Suprapubic skin (tissue), 4 donors: ENCODE measurements at regions not wholly inside any gene's neighbourhood (a gene's known extent, or its start where the extent isn't known, plus 50 kb on each side); places are given as distances from the start of the nearest gene placed in this dataset.

Experiments used
- DNase-seq, 2 donors: peaks; one replicate each; pipeline ENCODE4 v3.0.0-alpha.2; 2019; ENCODE audit warnings: low spot score in 2 of 2
- H3K27ac ChIP-seq: fragments of 200-600 bp; sonication (generic); one replicate; pipeline ENCODE4 v1.5.1; 2019
- H3K27me3 ChIP-seq: fragments of 200-600 bp; sonication (generic); one replicate; pipeline ENCODE4 v1.5.1; 2019
- H3K36me3 ChIP-seq: fragments of 200-600 bp; sonication (generic); one replicate; pipeline ENCODE4 v1.5.1; 2019
- H3K4me1 ChIP-seq: fragments of 200-600 bp; sonication (generic); one replicate; pipeline ENCODE4 v1.5.1; 2019
- H3K4me3 ChIP-seq: fragments of 200-600 bp; sonication (generic); one replicate; pipeline ENCODE4 v1.5.1; 2019; ENCODE audit warnings: mild to moderate bottlenecking
- H3K9me3 ChIP-seq: fragments of 200-600 bp; sonication (generic); one replicate; pipeline ENCODE4 v1.5.1; 2019
- EP300 ChIP-seq: sonication (generic); formaldehyde crosslinking; IDR thresholded peaks from one replicate; pipeline ENCODE4 v1.6.1; 2017; ENCODE audit warnings: antibody characterized with exemption
- POLR2A ChIP-seq, 2 donors: fragments of 450-650 bp; IDR thresholded peaks; one replicate each; pipeline ENCODE4 v1.6.1; 2017; ENCODE audit warnings: antibody characterized with exemption in 2 of 2, mild to moderate bottlenecking in 2 of 2, moderate library complexity in 2 of 2
- POLR2AphosphoS5 ChIP-seq, 3 donors: sonication (generic); formaldehyde crosslinking; IDR thresholded peaks; one replicate each; pipeline ENCODE4 v1.6.1; 2017; ENCODE audit warnings: antibody characterized with exemption in 3 of 3
- WGBS: methylation state at CpG from one replicate; pipeline ENCODE4 v1.1.5; 2018; 5-methylcytosine and 5-hydroxymethylcytosine counted together
- TF ChIP-seq, protein P1 (sequence below), 2 donors: fragments of 200-600 bp in 1 of 2; fragments of 450-650 bp in 1 of 2; sonication (generic) in 1 of 2; IDR thresholded peaks; one replicate each; pipeline ENCODE4 v1.5.1; 2016 to 2019; ENCODE audit warnings: antibody characterized with exemption in 2 of 2, mild to moderate bottlenecking in 1 of 2, moderate library complexity in 1 of 2

DNA sequence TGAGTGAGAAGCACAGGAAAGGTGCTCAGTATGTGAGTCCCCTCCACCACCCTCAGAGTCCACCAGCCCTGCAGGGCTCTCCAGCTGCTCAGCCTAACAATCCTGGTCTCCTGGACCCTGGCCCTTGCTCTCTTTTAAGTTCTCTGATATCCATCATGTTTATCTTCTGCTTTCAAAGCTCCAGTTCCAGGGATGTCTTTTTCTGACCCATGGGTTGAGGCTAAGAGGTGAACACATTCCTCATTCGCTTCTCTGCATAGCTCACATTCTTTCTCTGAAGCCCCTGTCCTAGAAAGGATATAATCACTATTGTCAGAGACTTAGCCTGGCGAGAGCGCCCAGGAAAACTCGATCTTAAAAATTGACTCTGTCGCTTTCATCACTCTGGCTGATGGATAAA is 86.4 kb downstream of the ARL4C start:
- H3K4me1 ChIP-seq = peaks cover 11% of the 10 kb centered on the region
- TF ChIP-seq EP300 = no peak
- TF ChIP-seq POLR2AphosphoS5 (IDR thresholded peaks at IDR 0.05) = no peak
- no peak for TF ChIP-seq POLR2A (IDR thresholded peaks at IDR 0.05)
- TF ChIP-seq, protein P1, sequence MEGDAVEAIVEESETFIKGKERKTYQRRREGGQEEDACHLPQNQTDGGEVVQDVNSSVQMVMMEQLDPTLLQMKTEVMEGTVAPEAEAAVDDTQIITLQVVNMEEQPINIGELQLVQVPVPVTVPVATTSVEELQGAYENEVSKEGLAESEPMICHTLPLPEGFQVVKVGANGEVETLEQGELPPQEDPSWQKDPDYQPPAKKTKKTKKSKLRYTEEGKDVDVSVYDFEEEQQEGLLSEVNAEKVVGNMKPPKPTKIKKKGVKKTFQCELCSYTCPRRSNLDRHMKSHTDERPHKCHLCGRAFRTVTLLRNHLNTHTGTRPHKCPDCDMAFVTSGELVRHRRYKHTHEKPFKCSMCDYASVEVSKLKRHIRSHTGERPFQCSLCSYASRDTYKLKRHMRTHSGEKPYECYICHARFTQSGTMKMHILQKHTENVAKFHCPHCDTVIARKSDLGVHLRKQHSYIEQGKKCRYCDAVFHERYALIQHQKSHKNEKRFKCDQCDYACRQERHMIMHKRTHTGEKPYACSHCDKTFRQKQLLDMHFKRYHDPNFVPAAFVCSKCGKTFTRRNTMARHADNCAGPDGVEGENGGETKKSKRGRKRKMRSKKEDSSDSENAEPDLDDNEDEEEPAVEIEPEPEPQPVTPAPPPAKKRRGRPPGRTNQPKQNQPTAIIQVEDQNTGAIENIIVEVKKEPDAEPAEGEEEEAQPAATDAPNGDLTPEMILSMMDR (IDR thresholded peaks at IDR 0.05) = no peak
- no peak for DNase-seq
- no peak overlapping the region for H3K4me3 ChIP-seq
- no peak overlapping the region for H3K27ac ChIP-seq
- WGBS = 86% methylated on average over 5 of the region's 5 CpGs
- no peaks in the 10 kb centered on the region for H3K27me3 ChIP-seq
- no peaks in the 10 kb centered on the region for H3K9me3 ChIP-seq
- no peaks in the 10 kb centered on the region for H3K36me3 ChIP-seq

DNA sequence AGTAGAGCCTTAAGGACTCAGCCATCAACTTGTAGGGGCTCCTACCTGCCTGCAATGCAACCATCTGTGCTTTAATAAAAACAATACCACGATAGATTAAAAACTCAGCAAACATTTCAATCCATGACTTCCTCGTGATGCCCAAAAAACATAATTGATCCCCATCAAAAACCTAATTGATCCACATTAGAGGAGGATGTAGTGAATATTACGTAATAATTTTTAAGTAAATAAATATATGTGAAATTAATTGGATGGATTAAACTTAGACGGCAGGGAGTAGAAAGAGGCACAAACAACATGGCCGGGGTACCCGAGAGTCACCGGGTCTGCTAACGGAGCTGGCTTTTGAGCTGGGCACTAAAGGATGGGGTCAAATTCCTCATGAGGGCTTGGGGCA is 87.3 kb downstream of the ARL4C start:
- Histone ChIP-seq H3K36me3 (no peaks in the 10 kb centered on the region), H3K9me3 (no peaks in the 10 kb centered on the region), H3K27me3 (no peaks in the 10 kb centered on the region), H3K4me3 (no peak overlapping the region), H3K27ac (no peak overlapping the region), H3K4me1 (peaks cover 11% of the 10 kb centered on the region)
- WGBS = 91% methylated on average over 8 of the region's 8 CpGs
- TF ChIP-seq, protein P1 (IDR thresholded peaks at IDR 0.05) = no peak
- TF ChIP-seq POLR2AphosphoS5 (IDR thresholded peaks at IDR 0.05) = no peak
- TF ChIP-seq EP300 = no peak
- no peak for TF ChIP-seq POLR2A (IDR thresholded peaks at IDR 0.05)
- no peak for DNase-seq

DNA sequence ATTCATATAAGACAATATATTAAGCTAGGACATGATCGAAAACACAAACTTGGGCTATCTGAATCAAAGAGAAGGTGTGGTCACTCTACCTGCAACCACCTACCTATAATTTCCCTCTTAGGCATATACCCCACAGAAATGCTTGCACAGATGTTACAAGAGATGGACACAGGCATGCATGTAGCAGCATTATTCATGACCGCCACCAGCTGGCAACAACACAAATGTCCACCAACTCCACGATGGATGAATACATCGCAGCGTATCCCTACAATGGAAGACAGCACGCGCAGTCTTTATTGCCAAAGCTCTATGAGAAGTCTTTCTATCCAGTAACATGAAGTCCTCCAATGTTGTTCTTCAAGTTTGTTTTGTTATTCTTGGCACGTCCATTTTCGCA is 90.8 kb downstream of the ARL4C start:
- TF ChIP-seq POLR2A (IDR thresholded peaks at IDR 0.05) = no peak
- TF ChIP-seq EP300 = no peak
- TF ChIP-seq POLR2AphosphoS5 (IDR thresholded peaks at IDR 0.05) = no peak
- TF ChIP-seq, protein P1 (IDR thresholded peaks at IDR 0.05) = no peak
- Histone ChIP-seq H3K4me3 (no peak overlapping the region), H3K36me3 (no peaks in the 10 kb centered on the region), H3K27me3 (no peaks in the 10 kb centered on the region), H3K4me1 (no peaks in the 10 kb centered on the region), H3K9me3 (no peaks in the 10 kb centered on the region), H3K27ac (no peak overlapping the region)
- no peak for DNase-seq
- 84% methylated on average over 9 of the region's 9 CpGs for WGBS

DNA sequence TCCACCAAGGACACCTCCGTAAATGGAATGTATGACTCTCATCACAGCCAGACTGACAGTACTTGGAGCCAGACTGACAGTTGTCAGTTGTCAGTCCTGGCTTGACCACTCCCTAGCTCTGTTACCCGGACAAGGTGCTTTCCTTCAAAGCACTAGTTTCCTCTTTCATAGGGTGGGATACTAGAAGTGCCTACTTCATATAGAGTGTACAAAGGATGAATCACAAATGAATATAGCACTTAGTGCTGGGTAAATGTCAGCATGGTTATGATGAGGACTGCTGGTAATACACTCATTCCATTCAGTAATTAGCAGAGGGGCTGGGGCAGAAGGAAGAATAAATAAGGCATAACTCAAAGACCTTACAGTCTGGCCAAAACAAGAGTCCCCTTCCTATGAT is 91.4 kb downstream of the ARL4C start:
- Histone ChIP-seq H3K27ac (no peak overlapping the region), H3K9me3 (no peaks in the 10 kb centered on the region), H3K27me3 (no peaks in the 10 kb centered on the region), H3K4me3 (no peak overlapping the region), H3K4me1 (no peaks in the 10 kb centered on the region), H3K36me3 (no peaks in the 10 kb centered on the region)
- no peak for DNase-seq
- WGBS = 56% methylated on average over 1 of the region's 2 CpGs
- TF ChIP-seq, protein P1 (IDR thresholded peaks at IDR 0.05) = no peak
- no peak for TF ChIP-seq POLR2AphosphoS5 (IDR thresholded peaks at IDR 0.05)
- no peak for TF ChIP-seq POLR2A (IDR thresholded peaks at IDR 0.05)
- no peak for TF ChIP-seq EP300

DNA sequence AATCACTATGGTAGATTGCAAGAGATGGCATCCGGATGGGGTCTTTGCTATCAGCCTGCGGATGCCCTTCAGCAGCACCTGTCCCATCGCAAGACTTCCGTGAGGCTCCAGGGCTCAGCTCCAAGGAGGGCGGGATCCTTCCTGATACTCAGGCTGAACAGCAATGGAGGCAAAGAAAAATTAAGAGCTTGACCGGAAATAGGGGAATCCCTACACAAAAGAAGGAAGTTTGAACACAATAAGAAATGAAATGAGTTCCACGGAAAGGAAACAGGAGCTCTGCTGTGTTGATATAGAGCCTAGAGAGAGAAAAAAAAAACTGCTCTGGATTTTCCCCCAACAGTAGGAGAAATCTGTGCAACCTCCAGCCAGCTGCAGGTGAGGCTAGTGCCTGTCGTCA is 91.9 kb downstream of the ARL4C start:
- Histone ChIP-seq H3K27ac (no peak overlapping the region), H3K4me3 (no peak overlapping the region), H3K36me3 (no peaks in the 10 kb centered on the region), H3K4me1 (no peaks in the 10 kb centered on the region), H3K27me3 (no peaks in the 10 kb centered on the region), H3K9me3 (no peaks in the 10 kb centered on the region)
- no peak for DNase-seq
- WGBS = 83% methylated on average over 8 of the region's 8 CpGs
- no peak for TF ChIP-seq POLR2AphosphoS5 (IDR thresholded peaks at IDR 0.05)
- no peak for TF ChIP-seq POLR2A (IDR thresholded peaks at IDR 0.05)
- TF ChIP-seq EP300 = no peak
- TF ChIP-seq, protein P1 (IDR thresholded peaks at IDR 0.05) = no peak
